SK-N-DZ (cell line): ENCODE measurements at regions not wholly inside any gene's neighbourhood (a gene's known extent, or its start where the extent isn't known, plus 50 kb on each side); places are given as distances from the start of the nearest gene placed in this dataset.

Source experiments
- DNase-seq: peaks from one replicate; pipeline ENCODE4 v3.0.0-alpha.2; 2015; ENCODE audit warnings: low spot score

- no peak for DNase-seq
Observed at GRCh38 chr3:146914409-146914808, 309.3 kb upstream of the PLSCR5 start.

DNA sequence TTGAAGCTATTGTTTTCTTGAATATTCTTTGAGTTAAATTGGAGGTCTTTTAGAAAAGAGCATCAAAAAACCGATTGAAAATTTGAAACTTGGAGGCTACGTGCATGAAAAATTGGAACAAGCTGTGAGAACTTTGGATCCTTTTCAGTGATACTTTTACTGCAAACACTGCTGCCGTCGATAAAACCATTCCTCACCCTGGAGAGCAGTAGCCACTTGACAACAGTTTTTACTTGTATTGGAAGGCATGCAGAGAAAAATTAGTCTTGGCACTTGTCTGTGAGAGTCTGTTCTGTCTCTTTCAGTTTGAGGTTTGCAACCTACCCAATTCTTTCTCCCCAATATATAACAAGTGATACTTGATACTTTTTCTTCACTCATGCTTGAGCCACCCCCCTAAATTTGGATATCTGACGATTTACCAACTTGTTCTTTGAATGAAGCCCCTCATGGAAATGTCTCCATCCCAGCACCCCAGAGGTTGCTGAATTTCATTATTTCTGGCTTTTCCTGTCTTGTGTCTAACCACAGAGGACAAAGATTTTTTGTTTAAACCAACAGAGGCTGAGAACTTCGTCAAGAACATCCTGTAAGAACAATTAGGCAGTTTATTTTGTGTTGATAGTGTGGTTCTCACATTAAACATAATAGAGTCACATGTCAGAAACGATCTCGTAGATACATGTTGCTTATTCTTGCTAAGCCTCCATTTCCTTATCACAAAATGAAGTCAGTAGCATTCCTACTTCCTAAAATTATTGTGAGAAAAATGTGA lies 307.3 kb upstream of the PLSCR5 start:
- no peak for DNase-seq

DNA sequence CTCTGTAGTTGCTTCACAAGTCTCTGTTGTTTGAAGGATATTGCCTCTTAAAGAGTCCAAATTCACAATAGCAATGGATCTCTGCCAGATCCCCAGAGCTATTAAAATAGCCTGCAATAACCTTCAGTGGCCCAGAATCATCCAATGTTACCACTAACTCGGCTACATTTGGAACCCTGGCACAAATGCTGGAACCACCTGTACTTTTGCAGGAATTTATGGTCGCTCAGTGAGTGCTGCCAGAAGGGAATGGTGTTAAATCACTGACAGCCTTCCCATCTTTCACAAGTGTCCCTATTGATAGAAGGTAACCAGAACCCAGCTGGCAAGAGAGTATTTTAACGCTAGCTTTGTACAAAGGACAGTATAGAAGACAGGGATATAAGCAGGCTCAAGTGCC lies 298.8 kb upstream of the PLSCR5 start:
- DNase-seq, result no peak

DNA sequence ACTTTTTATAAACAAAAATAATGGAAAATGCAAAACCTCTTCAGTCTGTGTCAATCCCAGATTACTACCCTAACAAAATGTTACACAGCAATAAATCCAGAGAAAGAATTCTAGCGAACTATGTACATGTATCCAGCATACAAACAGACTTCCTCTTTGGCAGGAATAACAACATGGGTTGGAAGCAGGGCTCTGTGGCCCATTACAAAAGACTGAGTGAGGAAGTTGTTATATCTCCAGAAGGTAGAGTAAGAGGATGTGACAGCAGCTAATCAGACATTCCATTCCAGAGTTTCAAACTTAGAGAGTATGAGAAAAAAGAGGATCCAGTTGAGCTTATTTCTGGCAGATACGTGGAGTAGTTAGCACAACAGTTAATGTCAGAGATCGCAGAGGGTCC lies 294.0 kb upstream of the PLSCR5 start:
- no peak for DNase-seq

DNA sequence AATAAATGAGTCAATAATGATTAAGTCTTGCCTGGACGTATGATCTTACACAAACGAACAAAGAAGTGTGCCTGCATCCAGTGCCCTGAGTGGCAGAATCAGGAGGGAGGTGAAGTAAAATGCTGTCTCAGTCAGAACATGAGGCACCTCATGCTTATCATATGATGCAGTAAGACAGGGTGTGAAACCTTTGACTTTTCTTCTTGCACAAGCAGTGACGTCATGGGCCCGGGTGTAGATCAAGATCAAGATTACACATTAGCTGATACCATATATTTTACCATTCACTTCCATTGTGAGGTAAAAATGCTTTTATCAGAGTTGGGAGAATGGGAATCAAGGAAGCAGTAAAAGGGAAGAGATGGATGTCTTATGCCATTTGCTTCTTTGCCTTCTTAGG lies 291.6 kb upstream of the PLSCR5 start:
- DNase-seq, result no peak

GRCh38 chr3:146895026-146895749 lies 290.0 kb upstream of the PLSCR5 start:
- no peak for DNase-seq

DNA sequence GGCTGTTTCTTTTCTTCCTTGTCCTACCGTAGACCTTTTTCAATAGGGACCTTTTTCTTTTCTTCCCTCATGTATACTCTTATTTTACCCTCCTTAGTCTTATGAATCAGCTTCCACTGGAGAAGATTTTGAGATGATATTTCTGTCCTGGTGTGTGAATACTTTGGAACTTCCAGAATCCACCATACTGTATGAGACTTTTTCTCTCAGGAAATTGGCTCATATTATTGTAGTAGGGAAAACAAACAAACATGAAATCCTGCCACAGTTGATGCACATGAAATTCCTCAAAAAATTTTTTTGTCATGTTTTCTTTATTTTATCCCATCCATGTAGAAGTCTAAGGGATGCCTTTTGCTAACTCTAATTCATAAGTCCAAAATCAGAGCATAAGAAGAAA lies 289.3 kb upstream of the PLSCR5 start:
- DNase-seq, result no peak

DNA sequence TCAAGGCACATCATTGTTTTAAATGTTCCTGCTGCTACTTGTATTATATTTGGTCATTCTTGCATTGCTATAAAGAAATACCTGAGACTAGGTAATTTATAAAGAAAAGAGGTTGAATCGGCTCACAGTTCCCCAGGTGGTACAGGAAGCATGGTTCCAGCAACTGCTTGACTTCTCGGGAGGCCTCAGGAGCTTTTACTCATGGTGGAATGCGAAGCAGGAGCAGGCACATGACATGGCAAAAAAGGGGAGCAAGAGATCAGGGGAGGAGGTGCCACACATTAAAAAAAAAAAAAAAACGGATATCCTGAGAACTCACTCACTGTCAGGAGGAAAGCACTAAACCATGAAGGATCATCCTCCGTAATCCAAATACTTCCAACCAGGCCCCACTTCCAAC lies 286.9 kb upstream of the PLSCR5 start:
- no peak for DNase-seq

DNA sequence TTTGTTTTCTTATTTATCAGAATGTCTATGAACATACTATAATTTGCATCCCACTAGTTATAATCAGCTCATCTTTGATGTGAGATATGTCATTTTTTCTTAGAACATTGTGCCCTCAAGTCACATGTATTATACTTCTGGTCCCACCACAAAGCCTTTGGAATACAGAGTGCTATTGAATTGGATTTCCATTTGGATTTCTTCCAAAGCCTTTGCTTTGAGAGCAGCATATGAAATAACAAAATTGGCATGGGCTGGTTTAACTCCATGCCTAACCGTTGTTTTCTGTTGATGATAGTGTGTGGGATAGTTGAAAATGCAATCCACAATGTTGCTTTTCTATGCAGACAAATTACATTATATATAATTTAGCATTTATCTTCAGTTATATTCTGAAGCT lies 284.5 kb upstream of the PLSCR5 start:
- no peak for DNase-seq

GRCh38 chr3:146888176-146888575 lies 283.0 kb upstream of the PLSCR5 start:
- DNase-seq, result no peak

DNA sequence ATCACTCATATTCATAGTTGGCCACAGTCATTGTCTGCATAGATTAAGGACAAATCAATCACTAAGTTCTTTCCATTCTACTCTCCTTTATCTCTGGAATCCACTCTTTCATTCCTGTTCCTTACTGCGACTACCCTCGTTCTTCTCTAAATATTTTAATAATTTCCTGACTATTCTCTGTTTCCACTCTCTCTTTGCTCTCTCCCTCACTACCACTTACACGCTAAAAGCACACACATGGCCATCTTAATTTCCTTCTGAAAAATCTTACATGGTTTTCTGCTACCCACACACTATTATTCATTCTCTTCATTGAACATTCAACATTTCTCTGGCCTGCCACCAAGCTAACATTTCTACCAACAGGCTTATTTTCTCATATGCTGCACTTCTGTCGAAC lies 279.6 kb upstream of the PLSCR5 start:
- DNase-seq, result no peak

DNA sequence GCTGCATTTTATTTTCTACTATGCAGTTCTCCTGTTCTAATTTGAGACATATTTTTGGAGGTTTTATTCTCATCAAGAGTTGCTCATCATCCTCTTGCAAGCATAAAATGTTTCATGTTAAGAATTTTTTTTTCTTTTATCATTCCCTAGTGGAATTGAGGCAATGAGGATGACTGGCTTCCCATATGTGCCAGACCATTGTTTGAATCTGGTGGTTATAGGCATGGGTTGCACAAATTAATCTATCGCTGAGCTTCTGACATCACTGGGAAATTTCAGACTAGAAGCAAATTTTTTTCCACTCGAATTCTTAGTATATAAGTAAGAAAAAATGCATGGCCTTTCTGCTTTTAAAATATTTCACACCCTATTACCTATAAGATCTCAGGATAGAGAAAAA lies 279.1 kb upstream of the PLSCR5 start:
- no peak for DNase-seq

DNA sequence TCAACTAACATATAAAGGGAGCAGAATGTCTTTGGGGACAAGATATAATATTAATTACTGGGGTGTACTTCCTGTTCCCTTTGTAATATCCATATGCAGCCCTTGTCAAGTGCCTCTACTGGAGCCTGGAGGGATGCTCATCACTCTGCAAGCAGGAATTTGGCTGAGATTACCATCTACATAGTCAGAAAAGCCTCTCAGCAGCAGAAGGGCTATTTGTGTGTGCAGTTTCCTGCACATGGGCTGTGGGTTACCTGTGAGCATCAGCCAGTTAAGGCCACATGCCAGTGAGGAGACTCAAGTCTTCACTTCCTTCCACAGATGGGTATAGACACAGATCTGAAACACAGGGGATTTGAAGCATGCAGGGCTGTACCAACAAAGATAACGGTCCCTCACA lies 278.1 kb upstream of the PLSCR5 start:
- no peak for DNase-seq

DNA sequence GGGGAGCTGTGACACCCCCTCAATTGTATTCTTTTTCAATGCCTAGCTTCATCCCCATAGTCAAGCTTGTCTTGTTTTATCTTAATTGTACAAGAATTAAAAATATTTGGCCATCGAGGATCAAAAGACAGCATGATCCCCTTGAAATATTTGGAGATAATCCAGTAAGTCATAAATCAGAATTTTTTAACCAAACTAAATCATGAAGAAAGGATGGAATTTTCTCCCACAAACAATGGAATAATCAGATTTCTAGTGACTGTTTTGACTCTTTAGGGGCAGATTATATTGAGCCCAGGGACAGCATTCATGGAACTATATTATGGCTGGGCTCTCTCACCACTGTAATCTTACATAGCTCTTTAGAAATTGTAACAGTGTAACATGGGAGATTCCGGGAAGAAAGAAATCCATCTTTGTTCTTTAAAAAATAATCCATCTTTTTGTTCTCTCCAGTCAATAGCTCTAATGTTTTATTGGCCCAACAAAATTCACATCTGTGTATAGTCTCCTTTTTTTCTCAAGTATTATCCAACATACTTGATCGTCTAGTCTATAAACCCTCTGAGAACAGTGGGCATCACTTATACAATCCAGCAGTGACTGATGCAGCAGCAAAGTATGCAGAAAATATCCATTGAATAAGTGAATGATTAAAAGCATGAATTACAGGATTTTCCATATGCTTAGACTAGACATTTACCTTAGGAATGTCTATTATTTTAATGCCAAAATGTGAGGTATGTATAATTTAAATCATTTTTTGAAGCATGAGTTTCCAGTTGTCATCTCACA lies 277.0 kb upstream of the PLSCR5 start:
- DNase-seq, result no peak

DNA sequence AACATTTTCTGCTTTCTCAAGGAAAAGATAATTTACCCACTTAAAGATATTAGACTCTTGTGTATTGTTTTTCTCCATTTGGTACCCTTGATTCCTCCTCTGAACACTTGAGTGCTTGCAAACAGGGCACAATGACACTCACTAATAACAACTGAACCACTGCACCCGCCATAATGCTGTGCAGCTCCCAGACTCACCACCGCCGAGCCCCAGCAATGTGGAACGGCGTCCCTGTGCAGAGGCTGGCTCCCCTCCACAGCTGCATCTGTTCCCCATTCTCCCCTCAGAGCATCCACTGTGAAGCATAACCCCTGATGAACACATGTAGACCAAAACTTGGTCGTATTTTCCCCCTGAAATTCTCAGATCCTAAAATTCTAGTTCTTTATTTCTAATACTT lies 276.2 kb upstream of the PLSCR5 start:
- DNase-seq, result no peak

DNA sequence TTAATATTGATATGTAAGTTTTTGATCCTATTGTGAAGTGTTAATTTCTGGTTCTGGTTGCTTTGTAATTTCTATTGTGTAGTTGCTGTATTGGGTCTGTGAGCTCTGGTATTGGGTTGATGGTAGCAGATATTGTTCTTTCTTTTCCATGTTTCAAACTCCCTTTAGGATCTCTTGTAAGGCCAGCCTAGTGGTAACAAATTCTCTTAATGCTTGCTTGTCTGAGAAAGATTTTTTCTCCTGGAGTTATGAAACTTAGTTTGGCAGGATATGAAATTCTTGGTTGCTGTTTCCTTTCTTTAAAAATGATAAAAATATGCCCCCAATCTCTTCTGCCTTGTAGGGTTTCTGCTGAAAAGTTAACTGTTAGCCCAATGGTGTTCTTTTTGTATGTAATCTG lies 268.6 kb upstream of the PLSCR5 start:
- DNase-seq, result no peak

DNA sequence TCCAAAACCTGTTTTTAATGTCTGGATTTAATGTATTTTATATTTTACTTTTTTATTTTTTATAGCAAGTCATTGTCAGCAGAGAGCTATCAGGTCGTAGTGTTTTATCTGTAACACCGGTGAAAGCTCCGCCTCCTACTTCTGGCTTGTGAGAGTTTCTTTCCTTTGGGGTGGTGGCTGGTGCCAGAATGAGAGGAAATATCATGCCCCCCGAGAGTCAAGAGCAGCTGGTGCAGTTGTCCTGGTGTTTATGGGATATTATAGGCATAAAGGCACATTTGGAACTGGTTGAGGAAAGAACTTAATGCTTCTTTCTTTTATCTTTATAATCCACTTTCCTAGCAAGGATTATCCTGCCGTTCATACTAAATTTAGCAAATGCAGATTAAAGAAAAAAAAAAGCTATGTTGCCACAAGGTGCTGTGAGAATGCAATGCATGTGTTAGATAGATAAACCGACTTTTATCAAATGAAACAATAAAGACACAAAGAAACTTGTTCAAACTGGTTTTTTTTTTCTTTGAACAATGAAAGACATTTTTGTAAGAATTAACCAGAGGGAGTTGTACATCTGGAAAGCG lies 260.1 kb upstream of the PLSCR5 start:
- no peak for DNase-seq

- no peak for DNase-seq
Observed at GRCh38 chr3:146861262-146861661, 256.1 kb upstream of the PLSCR5 start.

- no peak for DNase-seq
Observed at GRCh38 chr3:146854523-146854922, 249.4 kb upstream of the PLSCR5 start.

- no peak for DNase-seq
Observed at GRCh38 chr3:146851665-146852064, 246.5 kb upstream of the PLSCR5 start.

GRCh38 chr3:146845361-146845760 lies 240.2 kb upstream of the PLSCR5 start:
- DNase-seq, result no peak

DNA sequence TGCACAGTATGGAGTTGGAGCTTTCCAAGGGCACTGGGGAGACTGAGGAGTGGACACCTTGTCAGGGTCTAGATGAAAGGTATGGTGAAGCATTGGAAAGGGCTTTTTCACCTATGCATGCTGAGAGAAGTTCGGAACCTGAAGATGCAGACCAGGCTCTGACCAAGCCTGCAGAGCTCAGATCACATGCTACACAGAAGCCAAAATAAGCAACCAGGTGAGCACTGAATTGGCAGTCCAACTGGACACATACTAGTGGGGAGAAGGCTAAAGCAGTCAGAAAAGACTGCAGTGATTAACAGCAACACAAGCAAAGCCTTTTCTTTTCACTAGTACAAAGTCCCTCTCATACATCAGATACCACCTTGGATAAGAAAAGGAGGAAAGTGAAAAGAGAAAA lies 238.3 kb upstream of the PLSCR5 start:
- DNase-seq, result no peak
